ENCODE measurements at regions not wholly inside any gene's neighbourhood (a gene's known extent, or its start where the extent isn't known, plus 50 kb on each side); places are given as distances from the start of the nearest gene placed in this dataset.

DNA sequence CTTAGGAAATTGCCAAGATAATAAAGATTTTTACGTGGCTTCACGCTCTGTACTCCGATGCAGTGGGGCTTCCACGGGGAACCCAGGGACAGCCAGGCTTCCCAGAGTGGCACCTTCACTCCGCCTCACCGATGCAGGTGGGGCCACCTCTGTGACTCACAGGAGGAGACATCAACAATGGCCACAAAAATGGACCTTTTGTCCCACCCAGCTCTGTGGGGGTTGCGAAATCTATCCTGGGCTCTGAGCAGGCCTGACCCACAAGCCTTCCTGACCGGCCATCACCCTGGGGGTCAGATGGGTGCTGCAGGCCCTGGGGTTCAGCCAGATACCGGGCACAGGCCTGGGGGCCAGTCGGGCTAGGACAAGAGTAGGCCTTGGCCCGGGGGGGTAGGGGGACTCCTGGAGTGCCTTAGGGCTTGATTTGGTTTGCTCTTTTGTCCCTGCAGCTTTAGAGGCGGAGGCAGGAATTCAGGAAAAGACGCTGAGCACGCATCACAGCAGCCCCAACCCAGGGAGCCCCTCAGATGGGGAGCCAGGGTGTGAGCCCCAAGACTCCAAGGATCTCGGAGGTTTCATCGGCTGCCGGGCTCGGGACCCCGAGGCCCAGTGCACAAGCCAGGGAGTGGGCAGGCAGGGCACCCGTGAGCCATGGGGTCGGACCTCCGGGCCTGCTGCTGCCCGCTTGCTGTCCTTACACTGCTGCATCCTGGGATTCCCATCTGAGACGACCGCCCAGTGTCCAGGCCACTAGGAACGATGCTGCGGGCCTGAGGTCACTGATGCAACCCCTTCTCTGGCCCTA is 136.5 kb upstream of the NKX1-1 start:
- DNase-seq (ENCODE audit: low spot score) = peak; percentile 81
- TF ChIP-seq, protein P1, sequence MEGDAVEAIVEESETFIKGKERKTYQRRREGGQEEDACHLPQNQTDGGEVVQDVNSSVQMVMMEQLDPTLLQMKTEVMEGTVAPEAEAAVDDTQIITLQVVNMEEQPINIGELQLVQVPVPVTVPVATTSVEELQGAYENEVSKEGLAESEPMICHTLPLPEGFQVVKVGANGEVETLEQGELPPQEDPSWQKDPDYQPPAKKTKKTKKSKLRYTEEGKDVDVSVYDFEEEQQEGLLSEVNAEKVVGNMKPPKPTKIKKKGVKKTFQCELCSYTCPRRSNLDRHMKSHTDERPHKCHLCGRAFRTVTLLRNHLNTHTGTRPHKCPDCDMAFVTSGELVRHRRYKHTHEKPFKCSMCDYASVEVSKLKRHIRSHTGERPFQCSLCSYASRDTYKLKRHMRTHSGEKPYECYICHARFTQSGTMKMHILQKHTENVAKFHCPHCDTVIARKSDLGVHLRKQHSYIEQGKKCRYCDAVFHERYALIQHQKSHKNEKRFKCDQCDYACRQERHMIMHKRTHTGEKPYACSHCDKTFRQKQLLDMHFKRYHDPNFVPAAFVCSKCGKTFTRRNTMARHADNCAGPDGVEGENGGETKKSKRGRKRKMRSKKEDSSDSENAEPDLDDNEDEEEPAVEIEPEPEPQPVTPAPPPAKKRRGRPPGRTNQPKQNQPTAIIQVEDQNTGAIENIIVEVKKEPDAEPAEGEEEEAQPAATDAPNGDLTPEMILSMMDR (IDR thresholded peaks at IDR 0.05) = no peak
- Mint-ChIP-seq H3K27ac (ENCODE audit: unreplicated experiment) (no peak overlapping the region), H3K4me1 (ENCODE audit: low read depth) (peaks cover 12% of the 10 kb centered on the region), H3K9me3 (ENCODE audit: low read depth) (no peaks in the 10 kb centered on the region), H3K4me3 (ENCODE audit: unreplicated experiment) (no peak overlapping the region), H3K36me3 (ENCODE audit: low read depth) (no peaks in the 10 kb centered on the region), H3K27me3 (ENCODE audit: low read depth) (peaks cover 6% of the 10 kb centered on the region)

DNA sequence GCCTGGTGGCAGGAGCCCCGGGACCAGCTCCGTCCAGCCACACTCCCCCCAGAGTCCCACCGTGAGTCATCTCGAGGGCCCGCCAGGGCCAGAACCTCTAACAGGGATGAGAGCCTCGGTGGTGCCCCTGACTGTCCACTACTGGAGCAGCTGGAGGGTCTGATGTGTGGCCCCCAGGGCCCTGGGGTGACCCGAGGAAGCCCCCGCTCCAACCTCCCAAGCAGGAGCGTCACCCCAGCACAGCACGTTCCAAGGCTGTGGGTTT is 135.9 kb upstream of the NKX1-1 start:
- Mint-ChIP-seq H3K27me3 (ENCODE audit: low read depth) (peaks cover under 1% of the 10 kb centered on the region), H3K4me3 (ENCODE audit: unreplicated experiment) (no peak overlapping the region), H3K27ac (ENCODE audit: unreplicated experiment) (no peak overlapping the region), H3K4me1 (ENCODE audit: low read depth) (peaks cover 12% of the 10 kb centered on the region), H3K36me3 (ENCODE audit: low read depth) (no peaks in the 10 kb centered on the region), H3K9me3 (ENCODE audit: low read depth) (no peaks in the 10 kb centered on the region)
- TF ChIP-seq, protein P1 (IDR thresholded peaks at IDR 0.05) = no peak
- DNase-seq (ENCODE audit: low spot score) = peak; percentile 87

DNA sequence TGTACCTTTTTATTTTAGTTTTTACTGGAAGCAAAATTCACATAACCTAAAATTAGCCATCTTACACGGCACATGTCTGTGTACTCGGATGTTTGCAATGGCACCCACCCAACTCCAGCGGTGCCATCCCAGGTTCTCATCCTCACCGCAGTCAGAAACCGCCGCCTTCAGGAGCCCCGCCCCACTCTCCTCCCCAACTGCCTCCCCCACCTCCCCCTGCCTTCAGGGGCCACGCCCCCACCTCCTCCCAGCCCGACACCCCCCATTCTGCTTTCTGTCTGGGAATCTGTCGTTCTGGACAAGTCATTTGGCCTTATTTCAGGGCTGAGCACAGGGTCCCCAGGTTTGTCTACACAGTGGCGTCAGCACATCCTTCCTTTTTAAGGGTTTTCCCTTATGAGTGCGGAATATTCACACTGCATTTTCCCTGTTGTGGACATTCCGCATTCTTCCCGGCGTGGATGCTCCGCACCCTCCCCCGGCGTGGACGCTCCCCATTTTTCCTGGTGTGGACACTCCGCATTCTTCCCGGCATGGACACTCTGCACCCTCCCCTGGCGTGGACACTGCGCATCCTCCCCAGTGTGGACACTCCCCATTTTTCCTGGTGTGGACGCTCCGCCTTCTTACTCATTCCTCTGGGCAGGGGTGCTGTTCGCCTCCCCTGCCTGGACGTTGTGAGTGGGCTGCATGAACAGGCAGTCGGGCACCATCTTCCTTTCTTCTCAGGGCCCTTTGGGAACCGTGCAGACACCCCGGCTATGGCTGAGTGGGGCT is 135.4 kb upstream of the NKX1-1 start:
- no peaks in the 10 kb centered on the region for H3K9me3 Mint-ChIP-seq (ENCODE audit: low read depth)
- TF ChIP-seq, protein P1 (IDR thresholded peaks at IDR 0.05) = no peak
- no peaks in the 10 kb centered on the region for H3K27me3 Mint-ChIP-seq (ENCODE audit: low read depth)

DNA sequence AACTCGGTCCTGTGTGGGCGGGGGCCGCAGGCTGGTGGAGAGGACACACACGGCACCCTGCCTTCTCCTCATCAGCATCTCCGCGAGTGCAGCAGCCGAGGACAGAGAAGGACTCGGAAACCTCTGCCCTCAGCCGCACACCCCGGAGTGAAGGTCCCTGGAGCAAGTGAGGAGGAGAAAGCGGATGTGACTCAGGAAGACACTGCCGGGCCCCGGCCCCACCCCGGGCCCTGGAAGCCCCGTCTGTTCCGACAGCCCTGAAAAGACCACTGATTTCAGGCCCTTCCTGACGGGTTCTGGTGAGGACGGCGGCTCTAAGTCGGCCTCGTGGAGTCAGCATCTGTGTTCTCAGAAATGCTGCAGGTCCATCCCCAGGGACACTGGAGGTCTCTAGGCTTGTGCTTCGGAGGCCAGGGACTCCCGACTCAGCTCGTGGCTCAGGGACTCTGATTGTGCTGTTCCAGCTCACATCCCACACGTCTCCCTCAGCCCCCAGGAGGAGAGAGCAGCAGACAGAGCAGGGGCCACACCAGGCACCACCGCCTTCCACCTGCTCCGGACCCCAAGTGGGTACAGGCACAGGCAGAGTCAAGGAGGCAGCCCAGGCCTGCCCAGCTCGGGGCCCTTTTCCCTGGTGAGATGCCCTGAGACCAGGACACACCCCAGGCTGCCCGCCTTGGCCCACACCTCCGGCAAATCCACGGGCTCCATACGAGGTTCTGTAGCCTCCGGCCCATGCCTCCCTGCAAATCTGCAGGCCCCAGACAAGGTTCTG is 134.5 kb upstream of the NKX1-1 start:
- H3K4me1 Mint-ChIP-seq (ENCODE audit: low read depth) = peaks cover 12% of the 10 kb centered on the region
- TF ChIP-seq, protein P1 (IDR thresholded peaks at IDR 0.05) = no peak
- peak; percentile 81 for DNase-seq (ENCODE audit: low spot score)
- no peaks in the 10 kb centered on the region for H3K27me3 Mint-ChIP-seq (ENCODE audit: low read depth)
- no peak overlapping the region for H3K27ac Mint-ChIP-seq (ENCODE audit: unreplicated experiment)
- H3K9me3 Mint-ChIP-seq (ENCODE audit: low read depth) = no peaks in the 10 kb centered on the region
- no peaks in the 10 kb centered on the region for H3K36me3 Mint-ChIP-seq (ENCODE audit: low read depth)
- H3K4me3 Mint-ChIP-seq (ENCODE audit: unreplicated experiment) = no peak overlapping the region

More for the DNA sequence above, 135.4 kb upstream of the NKX1-1 start:
- Mint-ChIP-seq H3K36me3 (ENCODE audit: low read depth) (no peaks in the 10 kb centered on the region), H3K4me3 (ENCODE audit: unreplicated experiment) (no peak overlapping the region), H3K27ac (ENCODE audit: unreplicated experiment) (no peak overlapping the region), H3K4me1 (ENCODE audit: low read depth) (peaks cover 12% of the 10 kb centered on the region)
- DNase-seq (ENCODE audit: low spot score) = peak; percentile 68
